Limb (tissue), 2 donors: ENCODE measurements at regions not wholly inside any gene's neighbourhood (a gene's known extent, or its start where the extent isn't known, plus 50 kb on each side); places are given as distances from the start of the nearest gene placed in this dataset.

Experiments used
- DNase-seq, 2 donors: peaks; one replicate each; pipeline ENCODE4 v3.0.0-alpha.2; 2016; ENCODE audit errors: extremely low spot score in 2 of 2

DNA sequence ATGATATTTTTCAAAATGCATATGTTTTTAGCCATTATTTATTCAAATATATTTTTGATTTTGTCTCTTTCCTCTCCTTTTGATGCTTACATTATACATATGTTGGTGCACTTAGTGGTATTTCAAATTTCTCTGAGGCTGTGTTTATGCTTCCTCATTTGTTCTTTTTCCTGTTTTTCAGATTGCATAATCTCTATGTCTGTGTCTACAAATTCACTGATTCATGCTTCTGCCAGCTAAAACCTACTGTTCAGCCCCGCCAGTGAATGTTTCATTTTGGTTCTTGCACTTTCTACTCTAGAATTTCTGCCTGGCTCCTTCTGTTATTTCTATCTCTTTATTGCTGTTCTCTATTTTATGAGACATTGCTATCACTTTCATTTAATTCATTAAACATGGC lies 951.7 kb upstream of the CNTNAP5 start:
- DNase-seq: no peak

DNA sequence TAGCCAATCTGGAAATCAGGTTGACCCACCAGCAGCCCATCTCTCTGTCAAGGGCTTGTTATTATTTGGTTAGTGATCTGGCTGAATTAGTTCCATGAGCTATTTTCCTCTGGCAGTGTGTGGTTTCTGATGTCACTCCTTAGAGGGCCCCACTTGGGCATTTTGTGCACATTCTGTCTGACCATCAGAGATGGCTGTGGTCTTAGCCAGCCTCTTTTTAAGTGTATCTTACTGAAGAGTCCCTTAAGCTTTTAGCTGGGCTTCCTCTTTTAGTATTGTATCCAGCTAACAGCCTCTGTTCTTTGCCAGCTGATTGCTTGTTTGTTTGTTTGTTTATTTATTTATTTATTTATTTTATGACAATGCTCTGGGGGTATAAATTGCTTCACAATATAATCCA lies 951.1 kb upstream of the CNTNAP5 start:
- DNase-seq: no peak

DNA sequence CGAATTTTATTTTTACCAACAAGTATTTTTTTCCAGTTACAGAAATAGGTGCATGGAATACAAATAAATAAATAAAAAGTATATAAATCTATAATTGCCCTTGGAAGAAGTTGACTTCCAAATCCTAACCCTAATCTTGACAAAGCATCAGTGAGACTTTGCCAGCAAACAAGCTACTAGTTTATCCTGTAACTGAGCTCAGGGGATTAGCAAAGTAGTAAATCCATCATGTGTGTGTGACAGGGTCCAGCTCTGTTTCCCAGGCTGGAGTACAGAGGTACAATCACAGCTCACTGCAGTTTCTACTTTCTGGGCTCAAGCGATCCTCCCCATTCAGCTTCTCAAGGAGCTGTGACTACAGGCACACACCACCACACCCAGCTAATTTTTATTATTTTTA lies 948.0 kb upstream of the CNTNAP5 start:
- DNase-seq: no peak

DNA sequence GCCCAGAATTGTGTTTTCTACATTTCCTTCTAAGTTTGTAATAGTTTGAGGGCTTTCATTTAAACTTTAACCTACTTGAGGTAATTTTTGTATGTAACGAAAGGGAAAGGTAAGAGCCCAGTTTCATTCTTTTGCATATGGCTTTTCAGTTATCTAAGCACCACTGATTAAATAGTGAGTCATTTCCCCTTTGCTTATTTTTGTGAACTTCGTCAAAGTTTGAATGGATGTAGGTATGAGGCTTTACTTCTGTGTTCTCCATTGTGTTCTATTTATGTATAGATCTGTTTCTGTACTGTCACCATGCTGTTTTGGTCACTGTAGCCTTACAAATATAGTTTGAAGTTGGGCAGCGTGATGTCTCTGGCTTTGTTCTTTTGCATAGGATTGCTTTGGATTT lies 944.8 kb upstream of the CNTNAP5 start:
- no peak for DNase-seq

DNA sequence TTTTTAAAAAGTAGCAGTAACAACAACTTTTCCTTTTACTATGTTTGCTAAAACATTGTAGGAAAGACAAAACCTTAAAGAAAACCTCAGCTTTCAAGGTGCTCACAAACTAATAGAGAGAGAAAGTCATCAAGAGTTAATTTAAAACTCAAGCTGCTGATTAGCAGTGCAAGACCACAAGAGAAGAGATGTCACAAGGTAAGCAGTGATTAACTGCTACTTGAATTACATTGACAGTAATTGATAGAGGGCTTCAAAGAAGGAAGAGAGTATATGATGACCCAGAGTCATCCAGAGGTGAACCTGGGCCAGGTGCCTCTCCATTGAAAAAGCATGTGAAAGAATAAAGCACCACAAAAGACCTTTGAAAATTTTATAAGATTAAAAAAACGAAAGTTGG lies 939.6 kb upstream of the CNTNAP5 start:
- DNase-seq: no peak

DNA sequence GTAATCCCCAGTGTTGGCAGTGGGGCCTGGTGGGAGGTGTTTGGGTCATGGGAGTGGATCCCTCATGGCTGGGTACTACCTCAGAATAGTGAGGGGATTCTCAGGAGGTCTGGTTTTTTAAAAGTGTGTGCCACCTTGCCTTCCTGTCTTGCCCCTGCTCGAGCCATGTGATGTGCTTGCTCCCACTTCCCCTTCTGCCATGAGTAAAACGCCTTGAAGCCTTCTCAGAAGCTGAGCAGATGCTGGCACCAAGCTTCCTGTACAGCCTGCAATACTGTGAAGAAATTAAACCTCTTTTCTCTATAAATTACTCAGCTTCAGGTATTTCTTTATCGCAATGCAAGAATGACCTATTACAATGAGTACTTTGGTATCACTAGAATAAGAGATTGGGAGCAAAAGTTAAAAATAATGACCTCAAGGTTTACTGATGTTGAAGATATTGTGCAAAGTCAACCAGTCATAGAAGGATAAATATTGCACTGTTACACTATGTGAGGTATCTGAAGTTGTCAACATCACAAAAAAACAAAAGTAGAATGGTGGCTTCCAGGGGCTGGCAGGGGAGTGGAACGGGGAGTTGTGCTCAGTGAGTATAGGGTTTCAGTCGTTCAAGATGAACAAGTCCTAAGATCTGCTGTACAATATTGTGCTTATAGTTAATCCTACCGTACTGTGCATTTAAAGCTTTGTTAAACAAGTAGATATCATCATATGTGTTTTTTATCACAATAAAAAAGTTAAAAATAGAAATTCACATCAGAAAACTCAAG lies 938.3 kb upstream of the CNTNAP5 start:
- no peak for DNase-seq

DNA sequence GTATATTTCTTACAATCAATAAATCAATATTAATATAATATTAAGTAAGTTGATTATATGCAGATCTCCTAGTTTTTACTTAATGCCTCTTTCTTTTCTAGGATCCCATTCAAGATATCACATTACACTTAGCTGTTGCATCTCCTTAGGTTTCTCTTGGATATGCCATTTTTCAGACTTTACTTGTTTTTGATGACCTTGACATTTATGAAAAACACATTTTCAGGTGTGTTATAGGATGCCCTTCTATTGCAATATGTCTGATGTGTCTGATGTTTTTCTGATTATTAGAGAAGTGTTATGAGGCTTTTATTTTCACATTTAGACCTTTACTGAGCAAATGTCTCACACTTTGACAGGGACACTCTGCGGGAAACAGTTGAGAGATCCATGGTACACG lies 933.6 kb upstream of the CNTNAP5 start:
- no peak for DNase-seq

DNA sequence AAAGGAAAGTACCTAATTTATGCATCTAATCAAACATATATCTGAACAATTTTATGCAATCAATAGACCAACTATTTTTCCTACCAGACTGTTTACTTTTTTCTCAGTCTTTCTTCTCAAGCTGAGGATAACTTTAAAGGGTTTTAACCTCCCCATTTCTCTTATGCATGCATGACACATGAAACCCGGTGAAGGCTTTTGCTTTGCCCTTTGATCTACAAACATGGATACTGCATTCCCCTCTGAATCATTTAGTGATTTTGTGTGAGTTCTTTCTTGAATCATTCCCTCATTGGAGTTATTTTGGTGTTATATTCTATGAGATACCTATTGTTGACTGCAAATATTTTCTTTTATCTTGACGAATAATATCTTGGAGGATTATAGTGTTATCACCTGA lies 931.9 kb upstream of the CNTNAP5 start:
- DNase-seq: no peak

DNA sequence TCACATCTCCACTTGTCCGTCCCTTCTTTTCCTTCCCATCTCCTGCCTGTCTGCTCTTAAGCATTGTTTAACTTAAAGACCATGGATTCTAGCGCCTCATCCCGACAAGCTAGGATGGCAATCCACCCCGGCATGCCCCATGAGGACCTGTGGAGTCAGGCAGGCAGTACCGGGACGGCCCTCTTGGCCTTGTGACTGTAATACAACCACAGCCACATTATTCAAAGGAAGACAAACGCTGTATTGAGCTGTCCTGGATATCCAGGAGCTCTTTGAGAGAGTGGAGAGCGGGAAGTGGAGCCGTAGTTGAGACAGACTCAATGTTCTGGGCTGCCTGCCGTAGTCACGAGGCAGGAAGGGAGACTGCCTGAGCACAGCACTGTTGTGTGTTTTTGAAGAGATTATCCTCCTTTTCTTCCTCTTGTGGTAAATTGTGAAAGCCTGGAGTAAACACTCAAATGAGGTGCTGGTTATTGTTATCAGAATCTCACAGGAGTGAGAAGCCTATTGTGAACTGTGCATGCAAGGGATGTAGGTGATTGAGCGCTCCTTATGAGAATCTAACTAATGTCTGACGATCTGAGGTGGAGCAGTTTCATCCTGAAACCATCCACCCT lies 929.8 kb upstream of the CNTNAP5 start:
- no peak for DNase-seq

DNA sequence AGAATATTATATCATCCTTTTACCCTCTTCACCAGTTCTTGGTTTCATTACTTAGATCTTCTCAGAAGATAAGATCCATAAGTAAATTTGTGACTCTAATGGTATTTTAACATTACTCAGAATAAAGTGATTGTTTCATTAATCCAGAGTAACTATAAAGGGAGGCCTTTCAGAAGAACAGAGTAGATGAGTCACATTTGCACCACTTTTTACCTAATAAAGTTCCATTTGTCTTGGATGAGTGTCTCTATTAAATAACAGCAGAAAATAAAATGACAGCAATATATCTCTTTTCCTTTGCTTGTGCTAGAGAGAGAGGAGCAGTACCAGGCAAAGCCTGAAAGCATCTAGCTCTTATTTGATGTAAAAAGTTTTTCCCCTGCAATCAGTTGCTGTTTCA lies 926.5 kb upstream of the CNTNAP5 start:
- DNase-seq: no peak

DNA sequence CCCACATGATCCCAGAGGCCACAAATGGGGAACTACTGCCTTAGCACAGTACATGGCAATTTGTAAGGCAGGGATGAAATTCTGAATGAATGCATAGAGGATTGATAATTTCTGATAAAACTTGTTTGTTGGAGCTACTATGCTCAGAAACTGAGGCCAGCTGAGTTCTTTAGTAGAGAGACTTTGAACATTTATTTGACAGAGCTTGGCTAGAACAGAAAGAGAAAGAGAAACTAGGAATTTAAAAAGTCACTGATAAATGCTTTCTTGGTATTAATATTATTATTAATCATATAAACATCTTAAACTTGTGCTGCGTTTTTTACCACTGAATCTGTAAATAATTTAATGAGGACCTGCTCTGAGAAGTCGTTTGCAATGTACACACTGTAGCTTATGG lies 923.7 kb upstream of the CNTNAP5 start:
- no peak for DNase-seq

DNA sequence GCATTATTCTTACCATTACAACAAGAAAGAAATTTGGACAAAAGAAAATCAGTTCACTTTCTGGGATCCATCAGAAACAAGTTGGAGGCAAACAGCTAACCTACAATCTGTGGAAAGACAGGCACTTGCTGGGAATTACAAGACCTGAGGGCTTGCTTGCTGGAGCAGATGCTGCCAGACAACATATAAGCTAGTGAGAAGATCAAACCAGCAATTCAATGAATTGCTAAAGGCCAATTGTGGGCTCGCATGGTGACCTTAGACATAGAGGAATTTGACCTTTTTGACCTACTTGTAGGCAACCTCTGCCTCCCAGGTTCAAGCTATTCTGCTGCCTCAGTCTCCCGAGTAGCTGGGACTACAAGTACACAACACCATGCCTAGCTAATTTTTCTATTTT lies 921.2 kb upstream of the CNTNAP5 start:
- DNase-seq: no peak

DNA sequence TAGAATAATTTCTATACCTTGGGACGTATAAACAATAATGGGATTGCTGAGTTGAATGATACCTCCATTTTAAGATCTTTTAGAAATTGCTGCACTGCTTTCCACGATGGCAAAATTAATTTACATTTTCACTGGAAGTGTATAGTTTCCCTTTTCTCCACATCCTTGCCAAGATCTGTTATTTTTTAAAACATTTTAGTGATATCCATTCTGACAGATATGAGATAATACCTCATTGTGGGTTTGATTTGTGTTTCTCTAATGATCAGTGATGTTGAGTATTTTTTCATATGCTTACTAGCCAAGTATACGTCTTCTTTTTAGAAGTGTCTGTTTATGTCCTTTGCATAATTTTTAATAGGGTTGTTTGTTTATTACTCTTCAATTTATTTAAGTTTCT lies 908.5 kb upstream of the CNTNAP5 start:
- no peak for DNase-seq

DNA sequence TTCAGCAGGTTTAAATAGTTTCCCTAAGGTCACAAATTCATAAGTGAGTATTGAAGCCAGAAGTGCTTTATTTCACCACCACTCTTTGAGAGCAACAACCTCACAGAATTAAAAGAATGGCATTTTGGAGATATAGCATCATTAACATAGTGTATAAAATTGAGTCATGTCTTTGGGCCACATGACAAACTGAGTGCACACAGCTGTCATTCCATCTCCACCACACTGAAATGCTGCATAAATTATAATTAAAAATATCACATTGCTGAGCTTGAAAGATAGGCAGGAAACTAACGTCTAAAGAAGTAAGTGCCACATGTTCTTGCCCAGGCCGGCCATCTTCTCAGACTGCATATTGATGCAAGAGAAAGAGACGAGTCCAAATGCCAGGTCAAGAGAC lies 897.9 kb upstream of the CNTNAP5 start:
- no peak for DNase-seq

DNA sequence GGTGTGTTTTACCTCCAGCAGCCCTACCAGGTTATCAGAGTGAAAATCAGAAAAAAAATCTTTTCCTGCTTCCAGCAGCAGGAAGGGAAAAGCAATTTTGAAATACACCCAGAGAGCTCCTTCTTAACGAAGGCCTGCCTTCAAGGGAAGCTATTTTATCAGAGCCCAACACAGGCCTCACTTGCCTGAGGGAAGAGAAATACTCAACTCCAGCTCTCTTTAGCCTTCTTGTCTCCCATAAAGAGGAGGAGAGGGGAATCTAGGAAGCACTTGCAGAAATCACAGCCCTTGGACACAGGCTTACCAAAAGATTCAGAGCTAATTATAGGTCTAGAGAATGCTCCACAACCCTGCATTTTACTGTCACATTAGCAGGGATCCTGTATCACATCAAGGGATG lies 896.1 kb upstream of the CNTNAP5 start:
- no peak for DNase-seq

DNA sequence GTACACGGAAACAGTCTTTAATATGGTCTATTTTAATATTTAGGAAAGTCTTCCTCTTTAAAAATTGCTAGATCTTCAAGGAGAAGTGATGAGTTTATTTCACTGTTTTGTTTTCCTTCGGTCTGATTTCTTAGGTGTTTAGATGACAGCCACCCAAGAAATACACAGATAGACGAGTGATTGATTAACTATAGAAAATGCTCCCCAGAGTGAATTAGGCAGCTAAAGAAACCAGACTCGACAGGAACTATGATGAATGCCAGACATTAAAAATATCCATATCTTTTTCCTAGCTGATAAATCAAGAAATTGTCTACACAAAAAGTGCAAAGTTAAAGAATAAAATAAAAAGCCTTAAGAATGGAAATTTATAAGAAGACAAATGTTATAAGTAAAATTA lies 888.7 kb upstream of the CNTNAP5 start:
- DNase-seq: no peak

DNA sequence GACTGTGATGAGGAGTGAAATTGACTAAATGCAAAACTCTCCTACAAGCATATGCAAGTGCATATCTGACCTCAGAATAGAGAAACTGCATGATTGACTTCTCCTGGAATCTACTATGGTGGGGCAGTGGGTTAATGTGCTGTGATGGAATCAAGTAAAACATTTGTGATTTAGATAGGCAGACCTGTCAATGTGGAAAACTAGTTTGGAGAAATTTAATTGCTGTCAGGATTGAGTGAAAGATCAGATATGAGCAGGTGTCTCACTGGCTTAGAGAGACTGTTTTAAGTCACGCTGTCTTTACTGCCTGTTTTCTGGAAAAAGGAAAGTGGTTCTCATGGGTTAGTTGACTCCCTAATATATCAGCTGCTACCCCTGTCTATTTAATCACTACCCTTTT lies 881.0 kb upstream of the CNTNAP5 start:
- no peak for DNase-seq

DNA sequence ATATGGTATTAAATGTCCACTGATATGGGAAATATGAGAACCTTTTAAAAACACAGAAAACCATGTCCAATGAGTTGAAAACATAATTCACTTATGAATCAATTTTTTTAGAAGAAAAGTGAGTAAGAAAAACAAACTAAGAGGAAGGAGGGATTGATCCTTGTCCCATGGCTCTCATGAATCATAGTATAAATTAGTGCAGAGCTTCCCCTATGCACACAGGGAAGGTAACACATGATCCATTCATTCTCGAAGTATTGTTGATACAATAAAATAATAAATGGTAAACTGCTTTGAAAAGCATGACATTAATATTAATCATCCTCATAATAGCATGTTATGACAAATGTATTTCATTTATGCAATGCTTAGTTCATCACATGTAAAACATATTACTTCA lies 872.0 kb upstream of the CNTNAP5 start:
- DNase-seq: no peak

DNA sequence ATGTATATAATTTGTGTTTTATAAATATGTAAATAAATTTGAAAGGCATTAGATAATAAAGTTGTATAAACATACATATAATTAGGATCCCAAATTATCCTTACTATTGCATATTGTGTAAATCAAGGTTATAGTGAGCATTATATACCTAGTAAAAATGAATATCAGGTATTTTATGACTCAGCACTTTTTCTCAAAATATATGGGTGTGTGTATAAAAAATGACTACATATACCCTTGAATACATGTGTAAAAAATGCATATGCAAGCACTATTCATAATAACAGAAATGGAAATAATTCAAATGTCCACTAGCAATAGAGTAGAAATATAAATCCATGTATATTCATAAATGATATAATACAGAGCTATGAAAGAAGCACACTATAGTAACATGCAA lies 870.9 kb upstream of the CNTNAP5 start:
- no peak for DNase-seq

DNA sequence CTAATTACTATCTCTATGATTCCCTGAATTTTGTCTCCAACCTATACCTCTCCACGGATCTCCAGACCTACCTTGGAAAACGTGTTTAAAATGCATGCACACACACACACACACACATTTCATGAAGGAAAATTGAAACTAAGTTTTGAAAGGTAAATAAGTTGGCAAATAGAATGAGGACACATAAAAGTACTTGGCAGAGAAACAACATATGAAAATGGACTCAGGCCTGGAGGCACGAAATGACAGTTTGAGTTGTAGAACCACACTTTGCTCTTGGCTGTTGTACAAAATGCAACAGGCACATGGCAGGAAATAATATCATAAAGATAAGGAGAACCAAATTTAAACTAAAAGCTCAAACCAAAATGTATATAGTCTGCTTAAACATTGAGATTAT lies 868.1 kb upstream of the CNTNAP5 start:
- no peak for DNase-seq

DNA sequence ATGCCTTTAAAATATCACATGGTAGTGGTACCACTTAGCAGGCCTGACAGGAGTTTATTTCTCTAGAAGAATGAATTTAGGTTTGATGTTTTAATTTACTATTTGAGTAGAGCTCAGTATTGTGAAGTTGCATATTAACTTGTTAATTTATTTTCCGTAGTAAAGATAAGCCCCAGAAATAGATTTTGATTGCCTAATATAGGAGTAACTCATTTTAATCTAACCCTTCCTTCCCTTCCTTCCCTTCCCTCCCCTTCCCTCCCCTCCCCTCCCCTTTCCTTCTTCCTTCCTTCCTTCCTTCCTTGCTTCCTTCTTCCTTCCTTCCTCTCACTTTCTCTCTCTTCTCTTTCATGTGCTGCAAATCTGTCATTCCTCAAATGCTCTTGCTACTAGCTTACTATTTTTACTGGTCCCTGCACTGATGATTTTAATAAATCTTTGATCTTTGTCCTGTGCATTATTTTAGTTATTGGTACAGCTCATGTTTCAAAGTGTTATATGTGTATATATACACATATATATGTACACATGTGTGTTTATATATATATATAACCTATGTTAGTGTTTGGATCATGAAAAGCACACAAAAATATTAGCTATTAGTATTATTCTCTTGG lies 862.6 kb upstream of the CNTNAP5 start:
- no peak for DNase-seq

DNA sequence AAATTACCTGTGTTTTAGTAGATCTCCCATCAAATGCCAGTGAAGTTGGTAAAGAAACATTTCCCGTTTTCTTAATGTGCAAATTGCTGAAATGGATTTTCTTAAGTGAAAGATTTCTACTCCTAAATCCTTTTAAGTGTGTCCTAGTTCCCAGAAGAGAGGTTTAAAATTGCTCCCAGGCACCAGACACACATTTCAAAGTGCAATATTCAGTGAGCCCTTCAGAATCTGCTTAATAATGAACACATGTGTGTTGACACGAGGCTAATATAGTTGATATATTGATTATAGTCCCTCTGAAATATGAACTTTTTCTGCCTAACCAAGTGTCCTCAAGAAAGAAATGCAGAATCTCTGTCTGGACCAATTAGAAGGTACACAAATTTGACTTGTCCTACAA lies 861.7 kb upstream of the CNTNAP5 start:
- no peak for DNase-seq

DNA sequence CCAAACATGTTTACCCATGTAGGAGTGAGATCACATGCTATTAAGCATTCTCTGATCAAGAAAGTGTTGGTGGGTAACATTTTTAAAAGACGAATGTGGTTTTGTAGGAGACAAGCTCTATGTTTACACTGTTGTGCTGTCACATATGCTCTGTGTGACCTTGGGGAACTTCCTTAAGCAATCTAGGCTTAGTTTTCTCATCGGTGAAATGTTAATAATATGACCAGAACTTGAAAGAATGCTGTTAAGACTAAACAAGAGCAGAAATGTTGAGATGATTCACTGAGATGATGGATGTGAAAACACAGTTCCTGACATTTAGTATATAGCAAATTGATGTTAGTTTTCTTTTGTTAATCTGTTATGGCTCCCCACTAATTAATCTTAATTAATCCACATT lies 860.9 kb upstream of the CNTNAP5 start:
- DNase-seq: no peak
